NCI-H2227 (cell line): ENCODE measurements at regions not wholly inside any gene's neighbourhood (a gene's known extent, or its start where the extent isn't known, plus 50 kb on each side); places are given as distances from the start of the nearest gene placed in this dataset.
A peak's percentile ranks its signal among the peaks of the same experiment; 100 is the strongest.
"Not testable (repeated sequence)": the region's sequence is repeated elsewhere in the genome, so short reads cannot be mapped to it uniquely, and the experiment has no call there.

Experiments used
- DNase-seq: peaks from one replicate; lab custom pipeline; 2025; ENCODE audit not compliant: unreplicated experiment; lab: John Stamatoyannopoulos, UW

DNA sequence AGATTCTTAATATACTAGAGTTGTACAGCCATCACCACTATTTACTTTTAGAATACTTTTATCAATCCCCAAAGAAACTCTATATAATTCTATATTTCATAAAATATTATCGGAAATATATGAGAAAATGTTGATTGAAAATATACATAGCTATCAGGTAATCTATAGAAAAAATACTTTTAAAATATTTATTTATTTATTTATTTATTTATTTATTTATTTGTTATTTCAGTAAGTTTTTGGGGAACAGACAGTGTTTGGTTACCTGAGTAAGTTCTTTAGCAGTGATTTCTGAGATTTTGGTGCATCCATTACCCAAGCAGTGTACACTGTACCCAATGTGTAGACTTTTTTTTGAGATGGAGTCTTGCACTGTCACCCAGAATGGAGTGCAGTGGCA is 206.6 kb upstream of the DAAM1 start:
- no peak for DNase-seq

DNA sequence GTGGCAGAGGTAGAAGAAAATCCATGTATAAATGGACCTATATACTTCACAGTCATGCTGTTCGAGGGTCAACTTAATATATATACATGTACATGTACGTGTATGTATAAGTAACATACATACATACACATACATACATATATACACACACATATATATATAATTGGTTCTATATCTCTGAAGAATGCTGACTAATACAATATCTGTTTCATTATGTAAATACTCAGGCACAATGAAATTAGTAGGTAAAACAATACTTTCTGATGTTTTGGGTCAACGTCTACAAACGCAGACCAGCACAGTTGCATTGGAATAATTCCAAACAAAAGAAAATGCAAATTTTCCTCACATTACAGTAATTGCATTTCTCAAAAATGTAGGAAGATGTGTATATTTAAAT is 202.7 kb upstream of the DAAM1 start:
- no peak for DNase-seq

DNA sequence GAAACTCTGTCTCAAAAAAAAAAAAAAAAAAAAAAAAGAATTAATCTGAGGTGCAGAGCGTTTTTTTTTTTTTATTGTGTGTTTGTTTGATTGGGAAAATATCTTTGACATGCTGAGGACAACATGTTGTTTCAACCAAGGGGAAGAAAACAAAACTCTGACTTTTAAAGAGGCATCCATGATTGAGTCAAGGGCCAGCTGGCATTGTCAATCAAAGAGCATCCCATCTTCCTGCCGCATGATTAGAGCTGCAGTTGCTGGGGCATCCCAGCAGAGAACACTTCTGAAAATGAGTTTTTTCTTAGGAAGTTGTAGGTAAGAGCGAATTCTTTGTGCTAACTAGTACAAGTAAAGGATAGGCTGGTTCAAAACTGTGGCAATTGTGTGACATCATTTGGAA is 200.9 kb upstream of the DAAM1 start:
- no peak for DNase-seq

DNA sequence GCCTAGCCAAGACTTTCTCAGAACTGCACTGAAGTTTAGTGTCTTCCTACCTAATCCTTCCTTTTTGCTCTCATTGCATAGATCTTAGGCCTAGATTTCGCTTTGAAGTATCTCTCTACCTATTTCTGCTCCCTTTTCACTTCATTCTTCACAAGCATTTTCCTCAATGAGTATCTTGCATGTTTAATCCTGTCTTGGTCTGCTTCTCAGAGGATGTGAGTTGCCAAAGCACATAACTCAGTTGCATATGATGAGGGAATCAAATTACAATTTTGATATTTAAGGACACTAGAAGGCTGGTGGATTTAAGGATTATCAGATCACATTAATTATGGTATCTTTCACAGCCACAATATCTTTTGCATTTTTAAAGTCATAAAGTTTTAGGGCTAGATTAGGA is 195.5 kb upstream of the DAAM1 start:
- no peak for DNase-seq

DNA sequence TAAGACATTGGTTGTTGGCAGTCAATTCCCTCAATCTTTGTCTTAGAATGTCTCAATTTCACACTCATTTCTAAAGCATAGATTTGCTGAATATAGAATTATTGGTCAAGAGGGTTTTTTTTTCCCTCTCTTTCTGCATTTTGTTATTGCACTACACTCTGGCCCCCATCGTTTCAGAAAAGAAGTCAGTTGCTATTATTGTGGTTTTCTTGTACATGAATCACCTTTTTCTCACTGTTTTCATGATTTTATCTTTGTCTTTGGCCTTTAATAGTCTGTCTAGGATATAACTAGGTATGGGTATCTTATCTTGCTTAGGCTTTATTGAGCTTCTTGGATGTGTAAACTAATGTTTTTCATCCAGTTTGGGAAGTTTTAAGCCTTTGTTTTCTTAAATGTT is 194.3 kb upstream of the DAAM1 start:
- DNase-seq: no peak

DNA sequence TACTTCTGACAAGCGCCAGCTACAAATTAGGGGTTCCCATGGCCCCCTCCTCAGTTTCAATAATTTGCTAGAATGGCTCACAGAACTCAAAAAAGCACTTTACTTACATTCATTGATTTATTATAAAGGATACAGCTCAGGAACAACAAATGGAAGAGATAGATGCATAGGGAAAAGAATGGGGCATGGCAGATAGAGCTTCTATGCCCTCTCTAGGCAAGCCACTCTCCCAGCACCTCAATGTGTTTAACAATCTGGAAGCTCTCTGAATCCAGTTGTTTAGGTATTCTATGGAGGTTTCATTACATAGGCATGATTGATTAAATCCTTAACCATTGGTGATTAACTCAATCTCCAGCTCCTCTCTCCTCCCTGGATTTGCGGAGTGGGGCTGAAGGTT is 184.5 kb upstream of the DAAM1 start:
- DNase-seq: no peak

DNA sequence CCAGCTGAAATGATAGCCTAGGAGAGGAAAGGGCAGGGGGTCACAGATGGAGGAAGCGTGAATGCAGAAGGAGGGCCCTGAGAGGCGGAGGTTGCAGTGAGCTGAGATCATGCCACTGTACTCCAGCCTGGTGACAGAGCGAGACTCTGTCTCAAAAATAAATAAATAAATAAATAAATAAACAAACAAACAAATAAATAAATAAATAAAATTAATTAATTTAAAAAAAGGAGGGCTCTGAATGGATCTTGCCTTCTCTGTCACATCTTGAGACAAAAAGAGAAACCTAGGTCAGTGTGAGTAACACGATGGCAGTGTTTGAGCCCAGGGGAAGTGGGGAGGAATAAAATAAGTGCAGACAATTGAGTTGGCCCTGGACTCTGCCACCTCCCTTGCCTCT is 182.3 kb upstream of the DAAM1 start:
- not testable (repeated sequence) for DNase-seq

DNA sequence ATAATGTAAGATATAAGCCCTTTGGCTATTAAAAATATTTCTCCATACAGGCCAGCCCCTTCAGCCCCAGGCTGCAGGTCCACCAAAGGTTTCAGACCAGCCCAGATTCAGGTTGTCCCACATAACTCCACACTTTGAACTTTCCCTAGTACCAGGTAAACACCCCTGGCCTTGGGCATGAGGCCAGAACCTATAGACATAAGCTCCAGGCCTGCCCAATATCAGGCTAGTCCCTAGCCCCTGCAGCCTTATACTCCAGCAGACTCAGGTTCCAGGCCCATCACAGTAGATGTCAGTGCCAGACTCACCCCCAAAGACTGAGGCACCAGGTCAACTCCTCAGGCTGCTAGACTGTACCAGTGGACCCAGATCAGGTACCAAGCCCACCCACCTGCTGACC is 178.5 kb upstream of the DAAM1 start:
- no peak for DNase-seq

DNA sequence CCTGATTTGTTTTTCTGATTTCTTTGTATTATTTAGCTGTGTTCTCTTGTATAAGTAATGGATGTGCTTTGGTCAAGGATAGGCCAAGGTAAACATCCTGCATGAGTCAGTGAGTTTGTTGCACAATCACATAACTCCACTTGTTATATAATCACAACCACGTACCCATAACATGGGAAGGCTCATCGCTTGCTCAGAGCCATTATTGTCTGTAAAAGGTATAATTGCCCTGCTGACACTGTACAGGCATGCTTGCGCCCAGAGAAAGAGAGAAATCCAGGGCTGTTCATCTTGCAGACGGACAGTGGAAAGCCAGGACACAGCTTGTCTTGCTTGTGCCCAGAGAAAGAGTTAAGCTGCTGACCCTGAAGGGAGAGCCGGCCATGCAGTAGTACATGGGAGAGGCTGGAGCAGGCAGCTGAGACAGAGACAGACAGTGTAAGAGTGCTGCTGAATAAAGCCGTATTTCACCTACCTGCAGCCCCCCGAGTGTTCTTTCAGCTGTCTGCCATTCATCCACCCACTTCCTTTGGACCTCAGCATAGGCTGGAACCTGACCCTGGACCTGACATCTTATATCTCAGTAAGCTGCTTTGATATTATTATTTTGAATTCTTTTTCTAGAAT is 174.7 kb upstream of the DAAM1 start:
- no peak for DNase-seq

DNA sequence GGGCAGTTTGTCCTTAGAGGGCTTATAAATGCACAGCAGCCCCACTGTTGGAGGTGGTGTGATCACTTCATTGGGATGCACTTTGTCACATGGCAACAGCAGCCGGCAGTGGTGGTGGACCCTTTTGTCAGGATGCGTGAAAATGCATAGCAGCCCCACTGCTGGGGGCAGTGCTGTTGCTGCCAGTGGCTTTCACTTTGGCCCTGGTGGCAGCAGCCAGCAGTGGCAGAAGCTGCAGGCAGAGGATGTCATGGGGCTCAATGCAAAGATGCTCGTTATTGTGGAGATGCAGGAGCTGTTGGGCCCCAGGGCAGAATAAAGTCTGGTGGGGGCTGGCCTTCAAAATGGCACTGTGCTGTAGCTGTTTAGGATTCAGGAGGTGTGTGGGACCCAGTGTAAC is 173.0 kb upstream of the DAAM1 start:
- DNase-seq: no peak

DNA sequence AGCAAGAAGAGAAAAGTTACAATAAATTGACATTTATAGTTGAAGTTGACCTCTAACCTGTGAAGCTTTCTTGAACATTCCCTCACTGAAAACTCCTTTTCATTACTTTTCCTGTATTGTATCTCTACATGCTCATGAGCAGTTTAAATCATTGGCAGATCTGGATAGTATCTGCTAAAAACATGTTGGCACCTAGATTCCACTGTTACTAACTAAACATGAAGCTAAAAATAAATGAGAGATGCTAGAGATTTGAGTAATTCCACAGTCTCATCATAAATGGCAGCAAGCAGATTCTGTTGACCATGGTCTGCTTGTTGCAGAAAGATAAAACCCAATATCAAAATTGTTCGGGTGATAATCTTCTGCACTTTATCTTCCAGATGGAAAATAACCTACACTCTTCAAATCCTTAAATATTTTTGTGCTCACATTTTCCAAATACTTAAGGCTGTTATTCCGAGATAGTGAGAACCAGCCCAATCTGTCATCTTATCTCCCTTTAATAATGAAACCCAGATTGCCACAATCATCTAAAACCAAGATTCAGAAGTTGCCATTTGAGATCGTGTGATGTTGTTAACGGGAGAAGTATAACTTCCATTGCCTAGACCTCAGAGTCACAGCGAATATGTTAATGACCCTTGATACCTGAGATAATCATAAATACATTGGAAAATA is 171.0 kb upstream of the DAAM1 start:
- no peak for DNase-seq

DNA sequence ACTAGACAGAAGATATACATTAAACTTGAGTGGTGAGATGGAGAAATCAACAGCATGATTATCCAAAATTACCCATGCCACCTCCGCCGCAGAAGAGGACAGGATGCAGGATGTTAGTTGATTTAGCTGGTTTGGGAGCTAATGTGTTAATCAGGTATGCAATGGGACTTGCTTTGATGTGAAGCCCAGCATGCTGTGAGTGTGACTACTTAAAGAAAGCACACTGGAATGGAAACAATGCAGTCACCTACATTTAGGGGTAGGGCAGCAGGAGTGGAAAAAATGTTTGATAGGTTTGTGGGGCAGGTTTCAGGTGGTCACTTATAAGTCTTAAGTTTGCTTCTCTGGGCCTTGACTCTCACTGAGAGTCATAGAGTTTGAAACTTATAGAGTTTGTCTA is 170.0 kb upstream of the DAAM1 start:
- DNase-seq: no peak

DNA sequence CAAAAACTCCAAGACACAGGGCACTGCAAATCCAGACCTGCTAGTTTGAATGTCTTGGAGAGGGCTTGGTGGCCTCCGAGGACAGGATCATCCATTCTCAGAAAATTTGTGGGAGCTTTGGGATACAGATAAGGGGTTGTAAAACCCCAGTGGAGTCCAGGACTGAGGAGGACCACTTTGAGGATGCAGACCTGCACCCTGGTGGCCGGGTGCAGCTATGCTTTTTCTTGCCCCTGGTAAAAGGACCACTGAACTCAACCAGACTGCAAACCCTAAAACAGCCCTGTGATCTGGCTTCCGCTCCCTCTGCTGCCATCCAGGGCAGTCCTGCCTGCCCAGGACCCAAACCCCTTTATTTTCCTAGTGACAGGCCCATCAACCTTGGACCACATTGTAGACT is 169.5 kb upstream of the DAAM1 start:
- no peak for DNase-seq

DNA sequence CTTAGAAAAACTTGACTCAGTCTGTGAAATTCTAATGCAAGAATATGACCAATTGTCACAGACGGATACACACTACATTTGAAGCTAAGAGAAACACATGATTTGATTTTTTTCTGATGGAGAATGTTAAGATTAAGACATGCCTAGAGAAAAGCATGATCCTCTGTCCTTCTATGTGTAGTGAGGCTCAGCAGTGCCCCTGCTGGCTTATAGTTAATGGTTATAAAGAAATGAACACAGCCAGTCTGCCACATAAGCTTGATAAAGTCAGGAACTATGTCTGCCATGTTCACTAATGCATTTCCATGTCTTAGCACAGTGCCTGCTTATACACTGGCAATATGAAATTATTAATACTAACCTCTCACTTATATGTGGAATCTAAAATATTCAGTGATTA is 168.1 kb upstream of the DAAM1 start:
- DNase-seq: no peak

DNA sequence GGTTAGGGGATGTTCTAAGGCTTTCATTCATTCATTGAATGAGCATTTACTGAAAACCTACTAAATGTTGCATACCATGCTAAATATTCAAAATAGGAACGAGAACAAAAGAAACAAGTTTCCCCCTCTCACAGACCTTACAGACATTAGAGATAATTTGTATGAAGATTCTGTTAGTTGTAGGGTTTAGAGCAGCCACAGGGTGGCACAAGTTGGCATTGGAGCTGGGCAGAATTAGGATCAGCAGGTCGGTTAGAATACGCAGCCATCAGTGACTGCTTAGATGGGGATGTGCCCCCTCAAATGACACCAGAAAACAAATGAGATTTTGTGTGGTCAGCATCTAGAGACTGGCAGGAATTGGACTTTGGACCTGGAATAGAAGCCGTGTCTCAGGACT is 166.3 kb upstream of the DAAM1 start:
- DNase-seq: no peak

DNA sequence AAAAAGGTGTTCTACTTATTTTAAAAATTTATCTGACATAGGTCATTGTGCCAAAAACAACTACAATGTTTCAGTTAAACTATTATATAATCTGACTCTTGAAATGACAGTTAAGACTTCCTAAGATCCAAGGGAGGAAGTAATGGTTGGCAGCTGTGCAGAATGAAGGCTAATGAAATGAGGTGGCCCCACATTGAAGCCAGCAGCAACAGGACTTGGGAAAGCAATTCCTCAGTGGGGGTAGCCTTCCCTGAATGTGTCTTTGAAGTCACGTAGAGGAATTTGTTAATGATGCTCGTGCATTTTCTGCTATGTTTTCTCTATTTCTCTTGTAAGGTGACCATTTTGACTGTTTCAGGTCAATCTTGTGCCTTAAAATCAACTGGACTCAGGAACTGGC is 162.4 kb upstream of the DAAM1 start:
- no peak for DNase-seq

DNA sequence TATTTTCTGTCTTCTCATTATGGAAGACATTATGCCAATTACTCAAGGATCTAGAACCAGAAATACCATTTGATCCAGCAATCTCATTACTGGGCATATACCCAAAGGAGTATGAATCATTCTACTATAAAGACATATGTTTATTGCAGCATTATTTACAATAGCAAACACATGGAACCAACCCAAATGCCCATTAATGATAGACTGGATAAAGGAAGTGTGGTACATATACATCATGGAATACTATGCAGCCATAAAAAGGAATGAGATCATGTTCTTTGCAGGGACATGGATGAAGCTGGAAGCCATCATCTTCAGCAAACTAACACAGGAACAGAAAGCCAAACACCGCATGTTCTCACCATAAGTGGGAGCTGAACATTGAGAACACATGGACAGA is 161.8 kb upstream of the DAAM1 start:
- not testable (repeated sequence) for DNase-seq

DNA sequence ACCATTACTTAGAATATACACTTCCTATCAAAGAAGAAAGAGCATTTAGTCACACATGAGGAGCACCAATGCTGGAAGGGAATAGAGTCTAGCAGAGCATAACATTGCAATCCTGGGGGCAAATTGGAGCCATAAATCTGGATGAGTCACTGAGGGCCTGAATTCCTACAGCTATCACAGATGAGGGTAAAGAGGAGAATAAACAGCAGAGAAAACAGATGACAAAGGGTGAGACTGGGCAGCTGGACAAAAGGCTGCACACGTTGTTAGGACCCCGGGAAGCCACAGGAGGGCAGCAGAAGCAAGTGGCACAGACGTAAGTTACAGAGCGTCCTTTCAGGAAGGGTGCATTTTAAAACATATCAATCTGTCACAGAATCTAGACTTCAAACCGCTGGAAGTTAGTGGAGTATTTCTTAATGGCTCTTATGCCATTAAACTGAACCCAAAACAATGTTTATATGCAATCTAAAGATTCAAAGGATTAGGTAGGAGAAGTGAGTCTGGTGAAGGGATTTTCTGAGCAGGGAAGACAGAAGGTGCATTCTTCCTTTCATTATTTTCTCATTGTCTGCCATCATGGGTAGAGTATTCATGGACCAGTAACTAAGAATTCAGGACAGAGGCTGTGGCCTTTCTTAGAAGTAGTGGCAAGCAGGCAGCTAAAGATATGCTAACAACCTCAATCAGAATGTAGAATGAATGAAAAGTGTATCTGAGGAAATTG is 159.8 kb upstream of the DAAM1 start:
- DNase-seq: peak; percentile 71

DNA sequence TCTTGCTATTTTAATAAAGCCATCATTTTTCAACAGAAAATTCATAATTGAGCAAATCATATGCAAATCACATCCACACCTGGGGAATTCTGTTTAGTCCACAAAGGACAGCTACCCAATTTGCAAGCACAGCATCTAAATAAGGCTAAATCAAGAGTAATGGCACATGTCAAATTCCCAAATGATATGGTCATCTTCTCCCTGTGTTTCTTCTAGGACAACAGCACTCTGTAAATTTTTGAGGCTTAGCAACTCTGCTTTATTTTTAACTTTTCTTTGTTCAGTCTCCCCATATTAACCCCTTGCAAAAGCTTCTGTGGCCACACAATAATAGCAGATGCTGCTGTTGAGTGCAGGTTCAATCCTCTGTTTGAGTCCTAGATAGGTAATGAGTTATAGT is 155.6 kb upstream of the DAAM1 start:
- DNase-seq: no peak

DNA sequence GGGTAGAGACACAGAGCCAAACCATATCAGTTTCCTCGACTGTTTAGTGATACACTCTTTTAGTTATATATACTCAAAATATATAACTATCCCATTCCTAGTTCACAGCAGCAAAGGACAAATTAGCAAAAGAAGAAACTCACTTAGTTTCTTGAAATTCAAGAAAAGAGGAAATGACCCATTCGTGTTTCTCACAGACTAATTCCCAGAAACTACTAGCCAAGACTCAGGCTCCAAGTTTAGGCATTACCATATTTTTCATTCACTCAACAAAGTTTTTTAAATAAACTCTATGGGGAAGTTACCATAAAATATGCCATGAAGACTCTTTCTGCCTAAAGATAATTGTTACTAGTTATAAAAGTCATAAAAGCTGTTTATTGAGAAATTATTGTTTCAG is 152.3 kb upstream of the DAAM1 start:
- DNase-seq: no peak

DNA sequence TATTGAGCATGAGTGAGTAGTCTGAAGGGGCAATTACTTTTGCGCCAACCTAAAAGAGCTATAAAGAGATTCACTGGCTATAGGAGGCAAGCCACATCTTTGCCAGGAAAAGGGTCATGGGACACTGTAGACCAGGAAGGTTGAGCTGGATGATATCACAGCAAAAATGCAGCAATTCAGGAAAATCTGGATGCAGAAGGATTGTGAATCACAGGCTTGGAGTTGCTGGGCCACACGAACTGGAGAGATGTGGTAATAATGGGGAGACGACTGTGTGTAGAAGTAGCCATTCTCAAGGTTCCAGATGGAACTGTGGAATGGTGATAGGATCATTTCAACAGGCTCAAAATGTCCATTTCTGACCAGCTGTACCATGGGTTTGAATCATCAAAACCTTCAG is 151.4 kb upstream of the DAAM1 start:
- no peak for DNase-seq

DNA sequence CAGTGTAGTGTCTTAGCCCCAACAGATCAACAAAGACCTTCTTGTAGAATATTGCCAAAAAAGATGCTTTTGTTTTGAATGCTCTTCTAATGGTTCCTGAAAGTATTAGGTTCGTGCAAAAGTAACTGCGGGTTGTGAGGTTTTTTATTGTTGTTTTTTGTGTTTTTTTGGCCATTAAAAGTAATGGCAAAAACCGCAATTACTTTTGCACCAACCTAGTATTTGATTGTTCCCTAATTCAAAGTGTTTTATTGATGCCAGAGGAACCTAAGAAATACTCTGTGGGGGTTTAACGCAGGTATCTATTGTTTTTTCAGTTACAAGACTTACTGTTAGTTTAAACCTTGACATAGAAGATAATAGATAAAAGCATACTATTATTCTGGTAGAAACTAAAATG is 150.8 kb upstream of the DAAM1 start:
- DNase-seq: no peak

DNA sequence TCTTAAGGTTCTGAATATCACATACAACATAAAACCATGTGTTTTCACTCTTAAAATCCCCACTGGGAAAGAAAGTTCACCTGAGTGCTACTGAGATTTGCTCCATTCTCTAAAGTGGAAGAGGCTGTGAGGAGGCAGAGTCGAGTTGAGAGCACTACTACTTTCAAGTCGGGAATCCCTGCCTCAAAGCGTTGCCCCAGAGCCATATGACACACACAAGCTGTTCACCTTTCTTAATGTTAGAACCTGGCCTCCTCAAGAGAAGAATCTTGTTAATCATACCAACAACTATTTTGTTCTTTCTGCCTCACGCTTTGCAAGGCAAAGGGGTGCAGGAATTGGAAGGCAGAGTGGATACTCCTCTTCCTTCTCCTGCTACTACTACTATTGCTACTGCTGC is 149.7 kb upstream of the DAAM1 start:
- no peak for DNase-seq
